ENCODE measurements at regions not wholly inside any gene's neighbourhood (a gene's known extent, or its start where the extent isn't known, plus 50 kb on each side); places are given as distances from the start of the nearest gene placed in this dataset.

- no peak for DNase-seq
Measured at GRCh38 chr3:87175732-87176131, 51.4 kb upstream of the CHMP2B start.

- DNase-seq, result no peak
Measured at GRCh38 chr3:87173776-87174175, 53.3 kb upstream of the CHMP2B start.

- no peak for DNase-seq
Measured at GRCh38 chr3:87173071-87173470, 54.0 kb upstream of the CHMP2B start.

GRCh38 chr3:87167628-87168456 is 59.3 kb upstream of the CHMP2B start:
- peak; percentile 42 for DNase-seq

- no peak for DNase-seq
Measured at GRCh38 chr3:87164245-87164644, 62.9 kb upstream of the CHMP2B start.

- no peak for DNase-seq
Measured at GRCh38 chr3:87161851-87162250, 65.3 kb upstream of the CHMP2B start.

- DNase-seq, result no peak
Measured at GRCh38 chr3:87161417-87161816, 65.7 kb upstream of the CHMP2B start.

GRCh38 chr3:87161013-87161412 is 66.1 kb upstream of the CHMP2B start:
- DNase-seq, result no peak

- no peak for DNase-seq
Measured at GRCh38 chr3:87158823-87159222, 68.3 kb upstream of the CHMP2B start.

GRCh38 chr3:87148020-87148419 is 79.1 kb upstream of the CHMP2B start:
- DNase-seq, result no peak

- no peak for DNase-seq
Measured at GRCh38 chr3:87147562-87147961, 79.5 kb upstream of the CHMP2B start.

GRCh38 chr3:87145553-87145952 is 81.6 kb upstream of the CHMP2B start:
- DNase-seq, result no peak

GRCh38 chr3:87136066-87136596 is 91.0 kb upstream of the CHMP2B start:
- no peak for DNase-seq

- DNase-seq, result no peak
Measured at GRCh38 chr3:87135412-87135811, 91.7 kb upstream of the CHMP2B start.

GRCh38 chr3:87132801-87133200 is 94.3 kb upstream of the CHMP2B start:
- DNase-seq, result no peak

GRCh38 chr3:87128006-87128405 is 99.1 kb upstream of the CHMP2B start:
- DNase-seq, result no peak

- DNase-seq, result no peak
Measured at GRCh38 chr3:87127281-87127680, 99.8 kb upstream of the CHMP2B start.

- DNase-seq, result no peak
Measured at GRCh38 chr3:87126321-87126720, 100.8 kb upstream of the CHMP2B start.

GRCh38 chr3:87125116-87125515 is 102.0 kb upstream of the CHMP2B start:
- DNase-seq, result no peak

- DNase-seq, result no peak
Measured at GRCh38 chr3:87122766-87123165, 104.3 kb upstream of the CHMP2B start.

GRCh38 chr3:87121856-87122255 is 105.3 kb upstream of the CHMP2B start:
- no peak for DNase-seq

- DNase-seq, result peak; percentile 1
Measured at GRCh38 chr3:87120881-87121280, 106.2 kb upstream of the CHMP2B start.

GRCh38 chr3:87120236-87120635 is 106.9 kb upstream of the CHMP2B start:
- no peak for DNase-seq

- no peak for DNase-seq
Measured at GRCh38 chr3:87109465-87109864, 117.6 kb upstream of the CHMP2B start.
